Endothelial cell of umbilical vein (primary cell): ENCODE measurements at regions not wholly inside any gene's neighbourhood (a gene's known extent, or its start where the extent isn't known, plus 50 kb on each side); places are given as distances from the start of the nearest gene placed in this dataset.

Experiments used
- EZH2 ChIP-seq: IDR thresholded peaks from 2 replicates; pipeline ENCODE4 v1.6.1; 2012; ENCODE audit warnings: borderline replicate concordance, low read depth, mild to moderate bottlenecking, moderate library complexity, low read length, inconsistent platforms; ENCODE audit not compliant: severe bottlenecking
- JUN ChIP-seq: IDR thresholded peaks from 2 replicates; pipeline ENCODE4 v1.6.1; 2011; ENCODE audit warnings: borderline replicate concordance, low read depth; ENCODE audit not compliant: insufficient read length, insufficient read depth
- MYC ChIP-seq: IDR thresholded peaks from one replicate; pipeline ENCODE4 v1.6.1; 2011; ENCODE audit warnings: mild to moderate bottlenecking, low read depth, low read length
- POLR2A ChIP-seq: IDR thresholded peaks from 2 replicates; pipeline ENCODE4 v1.6.1; 2012; ENCODE audit warnings: low read depth, mild to moderate bottlenecking, control low read depth, low read length
- POLR2AphosphoS5 ChIP-seq: IDR thresholded peaks from 2 replicates; pipeline ENCODE4 v1.6.1; 2012; ENCODE audit warnings: low read depth, mild to moderate bottlenecking, control low read depth, low read length, moderate library complexity; ENCODE audit not compliant: insufficient read depth
- TF ChIP-seq, protein P1 (sequence below), 2 donors: IDR thresholded peaks; 1 replicate in 1 of 2; 2 replicates in 1 of 2; pipeline ENCODE4 v1.5.1; 2011; ENCODE audit warnings: low read length in 2 of 2, mild to moderate bottlenecking in 2 of 2, moderate library complexity in 2 of 2, control low read depth in 1 of 2, inconsistent platforms in 1 of 2, low read depth in 1 of 2; ENCODE audit not compliant: insufficient read depth in 1 of 2; ENCODE audit errors: extremely low read depth in 1 of 2
- TF ChIP-seq, protein P2 (sequence below): IDR thresholded peaks from 2 replicates; pipeline ENCODE4 v1.6.1; 2011; ENCODE audit not compliant: insufficient read depth, insufficient read length

DNA sequence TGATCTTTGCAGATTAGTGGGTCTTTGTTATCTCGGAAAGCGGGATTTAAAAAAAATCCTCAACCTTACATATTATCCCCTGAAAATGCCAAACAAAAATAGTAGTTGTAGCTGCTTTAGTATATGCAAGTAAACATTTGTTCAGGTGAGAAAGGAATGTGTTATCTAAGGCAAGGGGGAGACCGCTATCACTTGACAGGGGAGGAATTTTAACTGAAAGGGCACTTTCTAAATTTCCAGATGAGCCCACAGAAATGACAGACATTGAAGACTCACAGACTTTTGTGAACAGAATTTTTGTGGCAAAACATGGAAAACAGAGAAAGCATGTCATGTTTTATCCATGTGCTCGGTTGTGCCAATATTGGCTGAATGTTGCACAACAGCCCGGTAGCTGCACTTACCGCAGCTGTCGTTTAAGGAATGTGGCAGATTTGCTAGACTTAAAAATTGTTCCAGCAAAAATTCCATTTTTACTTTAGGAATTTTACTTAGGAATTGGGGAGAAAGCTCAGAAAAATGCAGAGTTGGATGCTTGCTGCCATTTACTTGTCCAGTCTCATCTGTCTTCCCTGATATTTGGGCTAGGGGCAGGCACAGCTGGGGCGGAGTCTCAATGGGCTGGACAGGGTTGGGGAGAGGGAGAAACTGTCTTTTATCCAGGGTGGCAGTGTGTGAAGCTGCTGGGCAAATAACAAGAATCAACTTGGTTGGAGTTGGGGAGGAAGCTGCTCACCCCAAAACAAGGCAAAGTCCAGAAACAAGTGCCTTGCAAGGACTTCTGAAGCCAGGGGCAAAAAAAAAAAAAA, 94.6 kb upstream of the RPS6KA3 start:
- TF ChIP-seq, protein P1, sequence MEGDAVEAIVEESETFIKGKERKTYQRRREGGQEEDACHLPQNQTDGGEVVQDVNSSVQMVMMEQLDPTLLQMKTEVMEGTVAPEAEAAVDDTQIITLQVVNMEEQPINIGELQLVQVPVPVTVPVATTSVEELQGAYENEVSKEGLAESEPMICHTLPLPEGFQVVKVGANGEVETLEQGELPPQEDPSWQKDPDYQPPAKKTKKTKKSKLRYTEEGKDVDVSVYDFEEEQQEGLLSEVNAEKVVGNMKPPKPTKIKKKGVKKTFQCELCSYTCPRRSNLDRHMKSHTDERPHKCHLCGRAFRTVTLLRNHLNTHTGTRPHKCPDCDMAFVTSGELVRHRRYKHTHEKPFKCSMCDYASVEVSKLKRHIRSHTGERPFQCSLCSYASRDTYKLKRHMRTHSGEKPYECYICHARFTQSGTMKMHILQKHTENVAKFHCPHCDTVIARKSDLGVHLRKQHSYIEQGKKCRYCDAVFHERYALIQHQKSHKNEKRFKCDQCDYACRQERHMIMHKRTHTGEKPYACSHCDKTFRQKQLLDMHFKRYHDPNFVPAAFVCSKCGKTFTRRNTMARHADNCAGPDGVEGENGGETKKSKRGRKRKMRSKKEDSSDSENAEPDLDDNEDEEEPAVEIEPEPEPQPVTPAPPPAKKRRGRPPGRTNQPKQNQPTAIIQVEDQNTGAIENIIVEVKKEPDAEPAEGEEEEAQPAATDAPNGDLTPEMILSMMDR (IDR thresholded peaks at IDR 0.05; ENCODE audit: extremely low read depth in 1 of 2, insufficient read depth in 1 of 2, low read depth in 1 of 2, low read length in 2 of 2), result no peak
- TF ChIP-seq EZH2 (no peak), POLR2A (no peak), POLR2AphosphoS5 (no peak), JUN (no peak), MYC (no peak)
- TF ChIP-seq, protein P2, sequence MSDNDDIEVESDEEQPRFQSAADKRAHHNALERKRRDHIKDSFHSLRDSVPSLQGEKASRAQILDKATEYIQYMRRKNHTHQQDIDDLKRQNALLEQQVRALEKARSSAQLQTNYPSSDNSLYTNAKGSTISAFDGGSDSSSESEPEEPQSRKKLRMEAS, result no peak
